HCT116 (cell line): ENCODE measurements at regions not wholly inside any gene's neighbourhood (a gene's known extent, or its start where the extent isn't known, plus 50 kb on each side); places are given as distances from the start of the nearest gene placed in this dataset.

ENCODE experiments used
- SRF ChIP-seq: IDR thresholded peaks from 2 replicates; pipeline ENCODE4 v1.6.1; 2012; ENCODE audit warnings: low read depth
- YY1 ChIP-seq: IDR thresholded peaks from 2 replicates; pipeline ENCODE4 v1.6.1; 2011; ENCODE audit warnings: low read length, low read depth, moderate library complexity, mild to moderate bottlenecking; ENCODE audit not compliant: insufficient replicate concordance; ENCODE audit errors: extremely low read depth
- ZFX ChIP-seq: fragments of 450-650 bp; IDR thresholded peaks from 2 replicates; pipeline ENCODE4 v1.6.1; 2017
- TF ChIP-seq, protein P1 (sequence below), 3 experiments: fragments of 200-600 bp in 1 of 3; sonication (generic) in 1 of 3; IDR thresholded peaks in 2 of 3; conservative IDR thresholded peaks in 1 of 3; 2 replicates each; pipeline ENCODE4 v1.5.1; 2012 to 2017; ENCODE audit warnings: low read depth in 2 of 3, low read length in 2 of 3, antibody characterized with exemption in 1 of 3, borderline replicate concordance in 1 of 3, control low read depth in 1 of 3, mild to moderate bottlenecking in 1 of 3, mixed read lengths in 1 of 3, mixed run types in 1 of 3, moderate library complexity in 1 of 3; ENCODE audit not compliant: insufficient read depth in 1 of 3

DNA sequence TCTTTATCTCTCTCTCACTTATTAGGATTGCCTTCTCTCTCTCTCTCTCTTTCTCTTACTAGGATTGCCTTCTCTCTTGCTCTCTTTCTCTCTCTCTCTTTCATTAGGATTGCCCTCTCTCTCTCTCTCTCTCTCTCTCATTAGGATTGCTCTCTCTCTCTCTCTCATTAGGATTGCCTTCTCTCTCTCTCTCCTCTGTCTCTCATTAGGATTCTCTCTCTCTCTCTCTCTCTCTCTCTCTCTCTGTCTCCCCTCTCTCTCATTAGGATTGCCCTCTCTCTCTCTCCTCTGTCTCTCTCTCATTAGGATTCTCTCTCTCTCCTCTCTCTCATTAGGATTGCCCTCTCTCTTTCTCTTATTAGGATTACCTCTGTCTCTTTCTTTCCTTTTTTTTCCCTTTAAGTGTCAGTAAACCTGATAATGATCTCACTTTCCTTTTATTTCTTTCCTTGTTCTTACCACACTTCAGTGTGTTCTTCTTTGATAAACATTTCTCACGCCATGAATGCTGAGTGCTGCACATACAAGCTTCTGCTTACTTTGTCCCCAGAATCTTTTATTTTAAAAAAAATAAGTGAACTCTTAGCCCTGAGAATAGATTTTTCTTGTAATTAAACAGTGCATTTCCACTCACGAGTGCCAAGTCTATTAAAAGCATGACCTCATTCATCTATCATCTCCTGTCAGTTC is 243.4 kb upstream of the TBC1D5 start:
- TF ChIP-seq SRF = no peak
- TF ChIP-seq, protein P1, sequence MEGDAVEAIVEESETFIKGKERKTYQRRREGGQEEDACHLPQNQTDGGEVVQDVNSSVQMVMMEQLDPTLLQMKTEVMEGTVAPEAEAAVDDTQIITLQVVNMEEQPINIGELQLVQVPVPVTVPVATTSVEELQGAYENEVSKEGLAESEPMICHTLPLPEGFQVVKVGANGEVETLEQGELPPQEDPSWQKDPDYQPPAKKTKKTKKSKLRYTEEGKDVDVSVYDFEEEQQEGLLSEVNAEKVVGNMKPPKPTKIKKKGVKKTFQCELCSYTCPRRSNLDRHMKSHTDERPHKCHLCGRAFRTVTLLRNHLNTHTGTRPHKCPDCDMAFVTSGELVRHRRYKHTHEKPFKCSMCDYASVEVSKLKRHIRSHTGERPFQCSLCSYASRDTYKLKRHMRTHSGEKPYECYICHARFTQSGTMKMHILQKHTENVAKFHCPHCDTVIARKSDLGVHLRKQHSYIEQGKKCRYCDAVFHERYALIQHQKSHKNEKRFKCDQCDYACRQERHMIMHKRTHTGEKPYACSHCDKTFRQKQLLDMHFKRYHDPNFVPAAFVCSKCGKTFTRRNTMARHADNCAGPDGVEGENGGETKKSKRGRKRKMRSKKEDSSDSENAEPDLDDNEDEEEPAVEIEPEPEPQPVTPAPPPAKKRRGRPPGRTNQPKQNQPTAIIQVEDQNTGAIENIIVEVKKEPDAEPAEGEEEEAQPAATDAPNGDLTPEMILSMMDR (IDR thresholded peaks at IDR 0.05 in 2 of 3, conservative IDR thresholded peaks at IDR 0.05 in 1 of 3; ENCODE audit: borderline replicate concordance in 1 of 3, insufficient read depth in 1 of 3, low read depth in 2 of 3, low read length in 2 of 3) = no peak
- TF ChIP-seq YY1 = no peak
- no peak for TF ChIP-seq ZFX
